ENCODE measurements at regions not wholly inside any gene's neighbourhood (a gene's known extent, or its start where the extent isn't known, plus 50 kb on each side); places are given as distances from the start of the nearest gene placed in this dataset.
"Not testable (repeated sequence)": the region's sequence is repeated elsewhere in the genome, so short reads cannot be mapped to it uniquely, and the experiment has no call there.

- Histone ChIP-seq H3K9me3 (replicated peaks) (no peaks in the 10 kb centered on the region), H3K36me3 (no peaks in the 10 kb centered on the region), H3K4me1 (no peaks in the 10 kb centered on the region), H3K27me3 (no peaks in the 10 kb centered on the region), H3K4me3 (no peak overlapping the region), H3K27ac (no peak overlapping the region)
- DNase-seq, result no peak
Observed at GRCh38 chr18:73677450-73677849, 470.2 kb downstream of the FBXO15 start.

DNA sequence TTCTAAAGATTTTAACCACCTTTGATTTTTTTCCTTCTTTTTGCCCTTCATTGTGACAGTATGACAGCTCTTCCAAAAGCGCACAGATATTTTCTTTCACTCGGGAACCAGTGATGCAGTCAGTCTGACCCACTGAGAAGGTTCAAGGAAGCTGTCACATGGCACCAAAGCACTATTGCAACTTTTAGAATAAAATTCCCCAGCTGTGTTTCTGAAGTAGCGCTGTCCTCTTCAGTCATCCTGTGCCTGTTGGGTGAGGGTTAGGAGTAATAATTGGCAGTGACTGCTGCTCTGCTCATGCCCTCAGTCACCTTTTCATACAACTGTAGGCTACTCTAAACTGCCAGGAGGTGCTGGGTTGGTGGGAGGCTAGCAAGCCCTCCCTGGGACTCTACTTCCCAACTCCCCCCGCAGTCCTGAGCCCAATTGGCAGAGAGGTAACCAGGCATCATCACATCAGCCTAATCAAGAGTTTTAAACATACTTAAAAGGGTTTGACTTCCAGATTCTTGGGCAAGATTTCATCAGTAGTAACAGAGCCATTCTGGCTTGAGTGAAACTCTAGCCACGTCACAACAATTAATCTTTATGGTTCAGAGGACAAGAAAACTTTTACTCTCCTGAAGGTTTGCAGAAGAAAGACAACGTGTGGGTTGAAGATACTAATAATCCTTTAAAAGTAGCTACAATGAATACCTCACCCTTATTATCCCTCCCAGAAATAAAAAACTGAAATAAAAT, 473.3 kb downstream of the FBXO15 start:
- no peaks in the 10 kb centered on the region for H3K36me3 ChIP-seq
- no peaks in the 10 kb centered on the region for H3K27me3 ChIP-seq
- DNase-seq, result no peak
- no peaks in the 10 kb centered on the region for H3K9me3 ChIP-seq (replicated peaks)
- H3K27ac ChIP-seq, result no peak overlapping the region
- H3K4me1 ChIP-seq, result no peaks in the 10 kb centered on the region
- no peak overlapping the region for H3K4me3 ChIP-seq

DNA sequence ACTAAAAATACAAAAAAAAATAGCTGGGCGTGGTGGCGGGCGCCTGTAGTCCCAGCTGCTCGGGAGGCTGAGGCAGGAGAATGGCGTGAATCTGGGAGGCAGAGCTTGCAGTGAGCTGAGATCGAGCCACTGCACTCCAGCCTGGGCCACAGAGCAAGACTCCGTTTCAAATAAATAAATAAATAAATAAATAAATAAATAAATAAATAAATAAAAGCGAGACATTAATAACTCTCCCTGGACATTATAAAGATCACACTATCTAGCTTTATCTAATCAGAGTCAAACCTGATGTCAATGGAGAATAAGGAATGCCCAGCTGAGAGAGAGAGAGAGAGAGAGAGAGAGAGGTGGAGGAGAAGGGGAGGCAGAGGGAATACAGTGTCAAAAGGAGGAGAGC, 476.2 kb downstream of the FBXO15 start:
- not testable (repeated sequence) for DNase-seq; H3K36me3 ChIP-seq; H3K4me3 ChIP-seq; H3K9me3 ChIP-seq (replicated peaks); H3K27me3 ChIP-seq; H3K4me1 ChIP-seq; H3K27ac ChIP-seq

- no peaks in the 10 kb centered on the region for H3K9me3 ChIP-seq (replicated peaks)
- DNase-seq, result no peak
- H3K27me3 ChIP-seq, result no peaks in the 10 kb centered on the region
- H3K4me1 ChIP-seq, result no peaks in the 10 kb centered on the region
- H3K4me3 ChIP-seq, result no peak overlapping the region
- no peak overlapping the region for H3K27ac ChIP-seq
- no peaks in the 10 kb centered on the region for H3K36me3 ChIP-seq
Observed at GRCh38 chr18:73670524-73670923, 477.1 kb downstream of the FBXO15 start.

GRCh38 chr18:73670039-73670438, 477.6 kb downstream of the FBXO15 start:
- Histone ChIP-seq H3K36me3 (no peaks in the 10 kb centered on the region), H3K4me1 (no peaks in the 10 kb centered on the region), H3K27ac (no peak overlapping the region), H3K9me3 (replicated peaks) (no peaks in the 10 kb centered on the region), H3K4me3 (no peak overlapping the region), H3K27me3 (no peaks in the 10 kb centered on the region)
- DNase-seq, result no peak

DNA sequence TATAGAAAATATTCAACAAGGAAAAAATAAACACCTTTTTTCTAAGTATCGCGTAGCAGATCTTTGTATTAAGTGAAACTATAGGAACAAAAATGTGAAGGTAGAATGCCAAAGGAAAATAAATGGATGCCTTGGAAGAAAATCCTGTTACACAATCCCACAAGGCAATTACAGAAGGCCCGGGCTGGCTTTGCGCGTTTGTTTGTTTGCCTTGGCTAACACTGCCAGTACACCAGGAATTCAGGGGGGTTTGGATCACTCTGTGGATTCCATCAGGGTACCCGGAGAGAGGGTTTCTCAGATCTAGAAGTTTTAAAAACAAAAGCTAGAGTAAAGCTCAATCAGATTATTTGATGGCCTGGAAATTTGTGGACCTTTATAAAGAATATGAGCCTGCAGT, 478.3 kb downstream of the FBXO15 start:
- Histone ChIP-seq H3K36me3 (no peaks in the 10 kb centered on the region), H3K27ac (no peak overlapping the region), H3K4me1 (no peaks in the 10 kb centered on the region), H3K27me3 (no peaks in the 10 kb centered on the region), H3K9me3 (replicated peaks) (no peaks in the 10 kb centered on the region), H3K4me3 (no peak overlapping the region)
- no peak for DNase-seq

- no peak overlapping the region for H3K27ac ChIP-seq
- H3K36me3 ChIP-seq, result no peaks in the 10 kb centered on the region
- DNase-seq, result no peak
- H3K9me3 ChIP-seq (replicated peaks), result no peaks in the 10 kb centered on the region
- H3K4me3 ChIP-seq, result no peak overlapping the region
- H3K27me3 ChIP-seq, result no peaks in the 10 kb centered on the region
- H3K4me1 ChIP-seq, result no peaks in the 10 kb centered on the region
Observed at GRCh38 chr18:73668051-73668450, 479.6 kb downstream of the FBXO15 start.

- H3K27ac ChIP-seq, result no peak overlapping the region
- H3K36me3 ChIP-seq, result no peaks in the 10 kb centered on the region
- DNase-seq, result no peak
- H3K4me1 ChIP-seq, result no peaks in the 10 kb centered on the region
- no peaks in the 10 kb centered on the region for H3K9me3 ChIP-seq (replicated peaks)
- H3K4me3 ChIP-seq, result no peak overlapping the region
- H3K27me3 ChIP-seq, result no peaks in the 10 kb centered on the region
Observed at GRCh38 chr18:73666772-73667171, 480.9 kb downstream of the FBXO15 start.

- Histone ChIP-seq H3K36me3 (no peaks in the 10 kb centered on the region), H3K9me3 (replicated peaks) (no peaks in the 10 kb centered on the region), H3K27me3 (no peaks in the 10 kb centered on the region), H3K27ac (no peak overlapping the region), H3K4me3 (no peak overlapping the region), H3K4me1 (no peaks in the 10 kb centered on the region)
- DNase-seq, result no peak
Observed at GRCh38 chr18:73664896-73665295, 482.7 kb downstream of the FBXO15 start.

- Histone ChIP-seq H3K27ac (no peak overlapping the region), H3K4me1 (no peaks in the 10 kb centered on the region), H3K36me3 (no peaks in the 10 kb centered on the region), H3K9me3 (replicated peaks) (no peaks in the 10 kb centered on the region), H3K4me3 (no peak overlapping the region), H3K27me3 (no peaks in the 10 kb centered on the region)
- no peak for DNase-seq
Observed at GRCh38 chr18:73663581-73663980, 484.1 kb downstream of the FBXO15 start.

- no peaks in the 10 kb centered on the region for H3K36me3 ChIP-seq
- no peak overlapping the region for H3K4me3 ChIP-seq
- H3K27ac ChIP-seq, result no peak overlapping the region
- no peaks in the 10 kb centered on the region for H3K9me3 ChIP-seq (replicated peaks)
- no peaks in the 10 kb centered on the region for H3K4me1 ChIP-seq
- no peaks in the 10 kb centered on the region for H3K27me3 ChIP-seq
- DNase-seq, result no peak
Observed at GRCh38 chr18:73662421-73662820, 485.2 kb downstream of the FBXO15 start.

DNA sequence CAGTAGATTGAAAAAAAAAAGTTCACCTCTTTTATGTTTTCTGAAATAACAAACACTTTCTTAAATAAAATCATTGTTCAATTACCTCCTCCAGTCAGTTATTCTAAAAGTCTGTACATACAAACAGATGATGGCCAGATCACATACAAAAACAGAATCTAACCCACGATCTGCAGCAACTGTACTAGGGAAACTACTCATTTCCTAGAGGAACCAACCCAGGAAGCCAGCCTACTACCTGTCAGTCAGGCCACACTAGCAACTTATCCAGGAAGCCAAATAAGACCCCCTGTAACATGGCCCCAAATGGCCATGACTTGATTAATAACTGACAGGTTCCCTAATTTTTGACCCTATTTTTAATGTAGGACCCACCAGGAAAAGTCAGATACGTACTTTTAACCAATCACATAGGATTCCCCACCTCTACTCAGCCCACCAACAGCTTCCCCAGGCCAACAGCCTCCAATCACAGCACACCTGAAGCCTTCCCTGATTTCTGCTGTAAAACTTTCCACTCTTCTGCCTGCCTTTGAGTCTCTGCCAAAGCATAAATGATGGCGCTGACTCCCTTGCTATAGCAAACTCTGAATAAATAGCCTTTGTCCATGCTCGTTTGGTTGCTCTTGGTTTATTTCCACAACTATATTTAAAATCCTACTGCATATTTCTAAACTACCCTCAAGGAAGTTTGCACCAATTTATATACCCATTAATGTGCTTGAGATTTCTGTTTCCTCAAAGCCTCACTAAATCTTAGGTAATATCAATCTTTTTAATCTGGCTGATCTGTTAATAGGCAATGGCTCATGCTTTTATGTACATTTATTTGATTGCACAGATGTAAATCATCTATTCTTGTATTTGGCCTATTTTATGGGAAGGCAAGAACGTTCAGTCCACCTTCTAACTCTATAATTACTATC, 486.4 kb downstream of the FBXO15 start:
- Histone ChIP-seq H3K4me1 (no peaks in the 10 kb centered on the region), H3K9me3 (replicated peaks) (no peaks in the 10 kb centered on the region), H3K27me3 (no peaks in the 10 kb centered on the region), H3K4me3 (no peak overlapping the region), H3K36me3 (no peaks in the 10 kb centered on the region), H3K27ac (no peak overlapping the region)
- DNase-seq, result no peak

- no peaks in the 10 kb centered on the region for H3K4me1 ChIP-seq
Observed at GRCh38 chr18:73656691-73657090, 490.9 kb downstream of the FBXO15 start.

DNA sequence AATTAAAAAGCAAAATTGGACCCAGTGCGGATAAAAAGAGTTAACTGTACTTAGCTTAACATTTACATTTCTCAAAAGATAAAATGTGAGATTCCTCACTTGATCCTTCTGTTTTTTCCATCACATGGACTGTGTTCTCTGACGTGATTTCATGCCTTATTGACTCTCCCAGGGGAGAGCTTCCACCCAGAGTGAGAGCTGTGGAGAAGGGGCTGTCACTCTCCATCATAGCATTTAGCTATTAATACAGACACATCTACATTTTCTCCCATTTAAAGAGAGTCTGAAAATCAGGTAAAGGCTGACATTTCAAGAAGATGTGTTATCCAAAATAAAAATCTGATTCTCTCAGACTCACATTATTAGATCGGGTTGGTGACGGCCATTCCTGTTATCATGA, 493.8 kb downstream of the FBXO15 start:
- H3K4me3 ChIP-seq, result no peak overlapping the region
- H3K36me3 ChIP-seq, result no peaks in the 10 kb centered on the region
- H3K9me3 ChIP-seq (replicated peaks), result no peaks in the 10 kb centered on the region
- no peaks in the 10 kb centered on the region for H3K4me1 ChIP-seq
- DNase-seq, result no peak
- no peaks in the 10 kb centered on the region for H3K27me3 ChIP-seq
- no peak overlapping the region for H3K27ac ChIP-seq

More at GRCh38 chr18:73656691-73657090, 490.9 kb downstream of the FBXO15 start:
- H3K27ac ChIP-seq, result no peak overlapping the region
- no peak for DNase-seq
- no peaks in the 10 kb centered on the region for H3K27me3 ChIP-seq
- no peak overlapping the region for H3K4me3 ChIP-seq
- H3K36me3 ChIP-seq, result no peaks in the 10 kb centered on the region
- H3K9me3 ChIP-seq (replicated peaks), result no peaks in the 10 kb centered on the region

DNA sequence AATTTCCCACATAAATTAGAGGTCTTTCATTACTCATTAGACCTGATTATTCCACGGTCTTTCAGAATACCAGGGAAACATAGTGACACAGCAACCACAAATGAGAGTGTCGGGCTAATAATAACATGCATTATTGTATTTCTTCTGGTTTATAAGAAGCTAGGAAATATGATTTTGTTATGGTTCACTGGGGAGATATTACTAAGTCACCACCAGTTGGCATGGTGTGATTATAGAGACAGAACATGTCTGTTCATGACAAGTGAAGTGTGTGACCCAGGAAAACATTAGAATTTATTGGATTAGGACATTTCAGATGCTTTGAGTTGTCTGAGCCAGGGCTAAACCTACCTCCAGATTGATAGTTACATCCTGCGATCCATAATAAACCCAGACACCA, 494.4 kb downstream of the FBXO15 start:
- no peaks in the 10 kb centered on the region for H3K36me3 ChIP-seq
- H3K9me3 ChIP-seq (replicated peaks), result no peaks in the 10 kb centered on the region
- no peaks in the 10 kb centered on the region for H3K27me3 ChIP-seq
- H3K4me1 ChIP-seq, result no peaks in the 10 kb centered on the region
- no peak overlapping the region for H3K4me3 ChIP-seq
- no peak overlapping the region for H3K27ac ChIP-seq
- DNase-seq, result no peak

Data from SJCRH30 (cell line).